ENCODE measurements at regions not wholly inside any gene's neighbourhood (a gene's known extent, or its start where the extent isn't known, plus 50 kb on each side); places are given as distances from the start of the nearest gene placed in this dataset.

- no peak for TF ChIP-seq ZNF263 (CRISPR knock-in tag; IDR thresholded peaks at IDR 0.05; ENCODE audit: low read depth)
- TF ChIP-seq CTCF (IDR thresholded peaks at IDR 0.05) = no peak
- TF ChIP-seq MYBL2 (CRISPR knock-in tag; IDR thresholded peaks at IDR 0.05) = no peak
- no peak for TF ChIP-seq MAX (CRISPR knock-in tag; IDR thresholded peaks at IDR 0.05)
- TF ChIP-seq HMGXB4 (CRISPR knock-in tag; IDR thresholded peaks at IDR 0.05) = no peak
- no peak for TF ChIP-seq AFF4 (CRISPR knock-in tag; IDR thresholded peaks at IDR 0.05; ENCODE audit: borderline replicate concordance)
- TF ChIP-seq ATF2 (CRISPR knock-in tag; IDR thresholded peaks at IDR 0.05; ENCODE audit: borderline replicate concordance, low read depth) = no peak
- TF ChIP-seq USF2 (CRISPR knock-in tag; IDR thresholded peaks at IDR 0.05) = no peak
- no peak for TF ChIP-seq TP53 (CRISPR knock-in tag; IDR thresholded peaks at IDR 0.05)
- TF ChIP-seq JUN (CRISPR knock-in tag; IDR thresholded peaks at IDR 0.05) = no peak
Observed at GRCh38 chr2:163008642-163009041, 170.1 kb upstream of the KCNH7 start.

Data from WTC11 (cell line).